Choroid plexus epithelial cell (primary cell): ENCODE measurements at regions not wholly inside any gene's neighbourhood (a gene's known extent, or its start where the extent isn't known, plus 50 kb on each side); places are given as distances from the start of the nearest gene placed in this dataset.

Source experiments
- DNase-seq: peaks from one replicate; pipeline ENCODE4 v3.0.0-alpha.2; 2010; ENCODE audit warnings: low read depth
- H3K4me3 ChIP-seq: 2 replicates; pipeline ENCODE4 v1.5.1; 2011; ENCODE audit warnings: low read depth, mild to moderate bottlenecking, control low read depth, low read length, moderate library complexity
- CTCF ChIP-seq: conservative IDR thresholded peaks from 2 replicates; pipeline ENCODE4 v1.5.1; 2011; ENCODE audit warnings: low read depth, mild to moderate bottlenecking, control low read depth, inconsistent platforms, low read length, moderate library complexity

- DNase-seq = no peak
- H3K4me3 ChIP-seq = no peak overlapping the region
- TF ChIP-seq CTCF = no peak
Measured at GRCh38 chr13:52931539-52932431, 83.3 kb upstream of the PCDH8 start.

DNA sequence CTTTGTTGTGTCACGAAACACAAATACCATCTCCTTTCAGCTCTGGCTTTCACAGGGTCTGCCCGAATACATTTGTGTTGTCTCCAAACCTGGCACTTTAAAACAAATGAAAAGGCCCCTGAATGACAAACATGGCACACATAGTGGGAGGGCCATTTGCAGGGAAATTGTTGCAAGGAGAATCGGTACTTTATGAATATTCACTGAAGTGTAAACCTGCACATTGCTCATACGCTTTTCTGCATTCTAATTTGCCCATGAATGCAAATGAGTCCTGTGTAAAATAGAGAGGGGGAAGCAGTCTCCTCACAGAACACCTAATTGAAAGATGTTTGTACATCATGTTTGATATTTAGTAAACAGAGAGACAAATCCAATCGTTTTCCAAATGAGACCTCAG lies 82.7 kb upstream of the PCDH8 start:
- no peak for DNase-seq
- no peak overlapping the region for H3K4me3 ChIP-seq
- TF ChIP-seq CTCF = no peak

GRCh38 chr13:52929846-52930245 lies 81.4 kb upstream of the PCDH8 start:
- no peak for DNase-seq
- H3K4me3 ChIP-seq = no peak overlapping the region
- no peak for TF ChIP-seq CTCF

DNA sequence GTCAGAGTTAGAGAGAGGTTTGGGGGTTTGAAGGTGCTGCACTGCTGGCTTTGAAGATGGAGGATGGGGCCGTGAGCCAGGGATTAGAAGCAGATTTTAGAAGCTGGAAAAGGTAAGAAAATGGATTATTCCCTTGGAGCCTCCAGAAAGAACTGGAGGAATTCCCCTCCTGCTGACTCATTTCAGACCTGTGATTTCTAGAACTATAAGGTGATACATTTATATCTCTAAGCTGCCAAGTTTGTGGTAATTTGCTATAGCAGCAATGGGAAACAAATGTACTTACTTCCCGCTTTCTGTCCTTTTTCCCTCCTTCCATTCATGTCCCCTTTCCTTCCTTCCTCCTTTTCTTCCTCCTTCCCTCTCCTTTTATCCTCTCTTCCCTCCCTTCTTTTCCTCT lies 78.5 kb upstream of the PCDH8 start:
- DNase-seq = no peak
- no peak overlapping the region for H3K4me3 ChIP-seq
- no peak for TF ChIP-seq CTCF

GRCh38 chr13:52925775-52926285 lies 77.4 kb upstream of the PCDH8 start:
- no peak overlapping the region for H3K4me3 ChIP-seq
- no peak for TF ChIP-seq CTCF
- DNase-seq = no peak

- TF ChIP-seq CTCF = no peak
- DNase-seq = no peak
- H3K4me3 ChIP-seq = no peak overlapping the region
Measured at GRCh38 chr13:52925251-52925650, 76.8 kb upstream of the PCDH8 start.
